Esophagus muscularis mucosa (tissue), 4 donors: ENCODE measurements at regions not wholly inside any gene's neighbourhood (a gene's known extent, or its start where the extent isn't known, plus 50 kb on each side); places are given as distances from the start of the nearest gene placed in this dataset.

Experiments used
- CTCF ChIP-seq, 3 experiments: fragments of 200-600 bp in 2 of 3; fragments of 450-650 bp in 1 of 3; sonication (generic) in 2 of 3; IDR thresholded peaks; one replicate each; pipeline ENCODE4 v1.5.1; 2017 to 2019; ENCODE audit warnings: antibody characterized with exemption in 3 of 3, mild to moderate bottlenecking in 2 of 3, moderate library complexity in 1 of 3
- EP300 ChIP-seq: sonication (generic); formaldehyde crosslinking; IDR thresholded peaks from one replicate; pipeline ENCODE4 v1.6.1; 2017; ENCODE audit warnings: antibody characterized with exemption
- POLR2A ChIP-seq: fragments of 450-650 bp; IDR thresholded peaks from one replicate; pipeline ENCODE4 v1.6.1; 2017; ENCODE audit warnings: antibody characterized with exemption, moderate library complexity, mild to moderate bottlenecking, low read depth
- POLR2AphosphoS5 ChIP-seq, 2 donors: sonication (generic); formaldehyde crosslinking; IDR thresholded peaks; one replicate each; pipeline ENCODE4 v1.6.1; 2017; ENCODE audit warnings: antibody characterized with exemption in 2 of 2

GRCh38 chr1:193309936-193310475, 123.6 kb upstream of the B3GALT2 start:
- TF ChIP-seq EP300: no peak
- no peak for TF ChIP-seq POLR2A
- no peak for TF ChIP-seq CTCF (IDR thresholded peaks at IDR 0.05)
- no peak for TF ChIP-seq POLR2AphosphoS5 (IDR thresholded peaks at IDR 0.05)
